Right lung (tissue), 2 donors: ENCODE measurements at regions not wholly inside any gene's neighbourhood (a gene's known extent, or its start where the extent isn't known, plus 50 kb on each side); places are given as distances from the start of the nearest gene placed in this dataset.
"Not testable (repeated sequence)": the region's sequence is repeated elsewhere in the genome, so short reads cannot be mapped to it uniquely, and the experiment has no call there.

Experiments
- DNase-seq, 2 donors: peaks; one replicate each; pipeline ENCODE4 v3.0.0-alpha.2; 2013

DNA sequence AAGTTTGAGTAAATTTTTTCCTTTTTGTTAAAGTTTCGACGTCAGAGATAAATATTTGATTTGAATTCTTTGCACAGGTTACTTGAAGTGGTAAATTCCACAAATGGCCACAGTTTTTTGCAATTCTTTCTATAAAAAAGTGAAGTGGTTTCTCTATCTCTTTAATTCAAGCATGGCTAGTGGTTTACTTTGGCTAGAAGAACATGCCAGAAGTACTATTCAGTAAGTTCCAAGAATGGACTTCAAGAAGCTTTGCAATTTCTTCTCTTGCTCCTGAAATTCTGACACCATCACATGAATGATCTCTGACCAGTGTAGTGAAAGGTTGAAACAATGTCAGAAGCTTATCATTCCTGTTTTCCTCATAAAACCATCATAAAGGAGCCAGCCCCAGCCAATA is 55.7 kb upstream of the RNPC3 start:
- no peak for DNase-seq

DNA sequence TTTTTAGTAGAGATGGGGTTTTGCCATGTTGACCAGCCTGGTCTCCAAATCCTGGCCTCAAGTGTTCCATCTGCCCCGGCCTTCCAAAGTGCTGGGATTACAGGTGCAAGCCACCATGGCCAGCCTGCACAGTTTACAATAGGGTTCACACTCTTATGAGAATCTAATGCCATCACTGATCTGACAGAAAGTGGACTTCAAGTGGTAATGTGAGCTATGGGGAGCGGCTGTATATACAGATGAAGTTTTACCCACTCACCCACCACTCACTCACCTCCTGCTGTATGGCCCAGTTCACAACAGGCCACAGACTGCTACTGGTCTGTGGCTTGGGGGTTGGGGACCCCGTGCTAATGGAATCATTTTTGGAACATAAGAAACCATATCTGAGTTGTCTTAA is 58.4 kb upstream of the RNPC3 start:
- no peak for DNase-seq

DNA sequence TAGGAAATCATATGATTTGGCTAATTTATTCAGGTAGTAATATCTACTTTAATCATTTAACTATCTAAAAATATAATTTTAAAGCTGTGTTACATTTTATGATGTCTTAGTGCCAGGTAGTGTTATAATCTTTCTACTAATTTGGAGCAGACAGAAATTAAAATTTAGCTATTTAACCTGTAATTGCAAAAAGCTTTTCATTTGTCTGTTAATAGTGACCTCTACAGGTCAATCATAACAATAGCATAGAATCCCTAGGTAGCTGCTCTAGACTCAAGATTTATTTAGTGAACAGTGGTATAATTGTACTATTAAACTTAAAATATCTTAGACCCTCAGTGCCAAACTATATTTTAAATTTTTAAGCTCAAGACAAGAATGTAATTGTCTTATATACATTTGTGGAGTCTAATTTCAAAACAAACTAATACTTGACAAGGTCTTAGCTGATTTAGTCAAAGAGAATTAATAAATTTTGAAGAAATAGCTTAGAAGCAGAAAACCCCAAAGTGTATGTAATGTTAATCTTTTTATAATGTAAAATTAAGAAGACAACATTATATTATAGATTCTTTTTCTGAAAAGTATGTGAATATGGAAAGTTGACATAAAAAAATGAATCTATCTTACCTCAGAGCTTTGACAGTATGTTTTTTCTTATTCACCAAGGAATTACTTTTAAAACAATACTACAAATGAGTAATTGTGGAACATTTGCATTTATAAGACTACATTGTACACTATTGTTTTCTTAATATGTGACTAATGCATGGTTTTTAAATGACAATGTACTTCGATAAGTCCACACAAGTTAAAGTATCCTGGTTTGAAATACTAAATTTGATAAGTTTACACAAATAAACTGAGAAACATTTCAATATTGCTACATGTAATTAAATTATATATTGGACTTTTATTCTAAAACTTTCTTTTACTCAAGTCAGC is 64.1 kb upstream of the RNPC3 start:
- no peak for DNase-seq

DNA sequence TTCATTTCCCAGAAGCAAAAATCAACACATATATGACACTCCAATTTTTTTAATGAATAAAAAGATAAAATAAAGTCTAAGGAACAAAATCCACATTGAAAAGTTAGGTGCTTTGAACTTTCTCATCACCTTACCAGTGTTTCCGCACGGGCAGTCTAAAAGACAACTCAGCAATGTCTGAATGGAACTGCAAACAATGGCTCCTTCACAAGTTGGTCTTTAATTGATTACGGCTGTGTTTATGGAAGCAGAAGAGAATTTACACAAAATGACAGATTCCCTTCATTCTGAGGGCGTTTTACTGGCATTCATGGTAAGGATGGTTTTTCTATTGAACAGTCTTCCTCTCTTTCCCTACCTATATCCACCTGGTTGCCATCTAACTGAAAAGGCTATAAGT is 65.0 kb upstream of the RNPC3 start:
- no peak for DNase-seq

DNA sequence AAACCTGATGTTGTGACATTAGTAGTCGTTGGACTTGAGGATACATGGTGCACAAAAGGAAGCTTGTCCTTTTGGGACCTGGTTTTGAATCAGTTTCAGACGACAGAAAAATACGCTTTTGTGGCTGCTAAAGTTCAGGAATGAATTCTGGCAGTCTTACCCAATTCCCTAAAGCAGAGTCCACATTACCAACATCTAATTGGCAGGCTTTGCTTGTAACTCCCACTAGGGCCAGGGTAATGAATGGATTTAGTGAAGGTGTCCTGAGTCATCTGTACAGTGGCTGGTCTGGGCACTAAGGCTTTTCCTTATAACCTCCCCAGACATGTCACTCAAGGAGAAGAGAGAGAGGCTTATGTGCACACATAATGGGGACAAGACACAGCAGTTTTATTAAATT is 66.2 kb upstream of the RNPC3 start:
- no peak for DNase-seq

DNA sequence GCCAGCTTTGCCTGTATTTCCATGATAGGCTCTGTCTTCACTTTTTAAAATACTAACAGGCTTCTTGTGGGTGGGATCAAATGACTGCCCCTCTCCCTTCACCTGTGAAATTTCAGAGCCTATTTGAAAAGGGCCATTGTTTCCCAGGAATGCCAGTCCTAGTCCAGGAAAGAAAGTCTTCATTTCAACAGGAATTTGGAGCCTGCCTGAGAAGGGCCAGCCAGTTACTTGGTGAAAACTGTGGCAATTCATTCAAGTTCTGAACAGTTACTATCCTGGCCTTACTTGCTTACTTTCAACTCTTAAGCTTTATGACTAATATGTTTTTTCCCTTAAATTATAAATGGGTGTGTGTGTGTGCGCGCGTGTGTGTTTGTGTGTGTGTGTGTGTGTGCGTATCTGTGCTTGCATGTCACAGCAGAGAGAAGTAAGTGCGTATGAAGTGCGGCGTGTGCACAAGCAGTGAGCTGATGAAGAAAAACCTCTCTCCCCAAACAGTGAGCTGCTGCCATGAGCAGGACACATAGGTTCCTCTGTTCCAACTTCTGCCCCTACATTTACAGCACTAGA is 67.5 kb upstream of the RNPC3 start:
- DNase-seq, result no peak

DNA sequence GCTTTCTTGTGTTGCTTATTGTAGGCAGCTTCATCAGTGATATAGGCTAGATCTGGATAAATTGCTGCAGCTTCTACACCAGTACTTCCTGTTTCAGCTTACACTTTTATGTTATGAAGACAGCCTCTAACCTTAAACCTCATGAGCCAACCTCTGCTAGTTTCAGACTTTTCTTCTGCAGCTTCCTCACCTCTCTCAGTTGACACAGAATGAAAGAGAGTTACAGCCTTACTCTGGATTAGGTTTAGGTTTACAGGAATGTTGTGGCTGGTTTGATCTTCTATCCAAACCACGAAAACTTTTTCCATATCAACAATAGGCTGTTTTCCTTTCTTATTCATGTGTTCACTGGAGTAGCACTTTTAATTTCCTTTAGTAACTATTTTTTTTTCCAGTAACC is 76.9 kb upstream of the RNPC3 start:
- DNase-seq, result no peak

DNA sequence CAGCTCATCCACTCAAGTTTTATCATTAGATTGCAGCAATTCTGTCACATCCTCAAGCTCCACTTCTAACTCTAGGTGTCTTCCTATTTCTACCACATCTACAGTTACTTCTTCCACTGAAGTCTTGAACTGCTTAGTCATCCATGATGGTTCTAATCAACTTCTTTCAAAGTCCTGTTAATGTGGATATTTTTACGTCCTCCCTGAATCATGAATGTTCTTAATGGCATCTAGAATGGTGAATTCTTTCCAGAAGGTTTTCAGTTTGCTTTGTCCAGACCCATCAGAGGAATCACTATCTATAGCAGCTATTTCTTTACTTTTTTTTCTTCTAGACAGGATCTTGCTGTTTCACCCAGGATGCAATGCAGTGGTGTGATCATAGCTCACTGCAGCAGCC is 78.0 kb upstream of the RNPC3 start:
- DNase-seq, result no peak

DNA sequence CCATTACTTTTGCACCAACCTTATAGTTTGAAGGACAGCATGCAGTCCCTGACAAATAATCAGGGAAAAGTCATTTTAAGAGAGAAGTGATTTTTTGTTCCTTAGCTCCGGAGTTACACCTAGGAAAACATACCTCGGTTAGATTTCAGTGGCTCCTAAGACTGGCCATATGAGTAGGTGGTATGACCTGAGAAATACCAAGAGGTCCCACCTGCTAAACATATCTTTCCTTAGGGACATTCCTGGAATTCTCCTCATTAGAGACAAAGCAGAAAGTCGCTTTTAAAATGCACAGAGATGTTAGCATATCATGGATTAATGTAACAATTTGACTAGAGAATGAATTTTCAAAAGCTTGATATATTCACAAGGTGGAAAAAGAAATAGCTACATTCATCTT is 84.2 kb upstream of the RNPC3 start:
- no peak for DNase-seq

DNA sequence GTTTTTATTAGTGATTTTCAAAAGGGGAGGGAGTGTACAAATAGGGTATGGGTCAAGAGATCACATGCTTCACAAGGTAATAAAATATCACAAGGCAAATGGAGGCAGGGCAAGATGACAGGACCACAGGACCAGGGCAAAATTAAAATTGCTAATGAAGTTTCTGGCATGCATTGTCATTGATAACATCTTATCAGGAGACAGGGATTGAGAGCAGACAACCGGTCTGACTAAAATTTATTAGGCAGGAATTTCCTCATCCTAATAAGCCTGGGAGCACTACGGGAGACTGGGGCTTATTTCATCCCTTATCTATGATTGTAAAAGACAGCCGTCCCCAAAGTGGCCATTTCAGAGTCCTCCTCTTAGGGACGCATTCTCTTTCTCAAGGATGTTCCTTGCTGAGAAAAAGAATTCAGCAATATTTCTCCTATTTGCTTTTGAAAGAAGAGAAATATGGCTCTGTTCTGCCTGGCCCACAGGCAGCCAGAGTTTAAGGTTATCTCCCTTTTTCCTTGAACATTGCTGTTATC is 88.9 kb upstream of the RNPC3 start:
- DNase-seq, result not testable (repeated sequence)

DNA sequence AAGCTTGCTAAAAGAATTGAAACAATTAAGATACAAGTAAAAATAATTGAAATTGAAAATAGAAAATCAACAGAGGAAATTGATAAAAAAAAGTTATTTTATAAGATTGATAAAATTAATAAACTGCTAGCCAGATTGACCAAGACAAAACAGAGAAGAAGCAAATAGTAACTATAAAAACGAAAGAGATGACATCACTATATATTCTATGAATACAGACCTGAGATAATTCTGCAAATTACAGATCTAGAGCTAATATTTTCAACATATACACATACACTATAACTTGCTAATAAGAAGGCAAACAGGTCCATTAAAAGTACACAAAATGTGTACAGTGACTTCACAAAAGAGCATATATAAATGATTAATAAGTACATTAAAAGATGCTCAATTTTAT is 90.1 kb upstream of the RNPC3 start:
- no peak for DNase-seq

DNA sequence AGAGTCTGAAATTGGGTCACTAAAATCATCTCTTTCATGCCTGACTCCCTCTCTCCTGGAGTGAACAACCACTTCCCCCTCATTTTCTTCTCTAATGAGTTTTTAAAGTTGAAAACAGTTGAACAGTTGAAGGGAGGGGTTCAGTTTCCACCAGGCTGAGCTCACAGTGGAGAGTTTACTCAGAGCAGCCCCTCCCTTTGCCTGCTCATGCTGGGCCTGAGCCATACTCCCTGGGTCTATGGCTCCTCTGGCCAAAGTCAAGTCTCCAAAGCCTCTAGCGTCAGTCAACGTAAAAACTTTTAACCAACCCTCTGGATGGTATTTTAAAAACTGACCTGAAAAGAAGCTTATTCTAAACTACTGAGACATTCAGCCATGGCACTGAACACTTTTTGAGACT is 100.8 kb upstream of the RNPC3 start:
- no peak for DNase-seq

DNA sequence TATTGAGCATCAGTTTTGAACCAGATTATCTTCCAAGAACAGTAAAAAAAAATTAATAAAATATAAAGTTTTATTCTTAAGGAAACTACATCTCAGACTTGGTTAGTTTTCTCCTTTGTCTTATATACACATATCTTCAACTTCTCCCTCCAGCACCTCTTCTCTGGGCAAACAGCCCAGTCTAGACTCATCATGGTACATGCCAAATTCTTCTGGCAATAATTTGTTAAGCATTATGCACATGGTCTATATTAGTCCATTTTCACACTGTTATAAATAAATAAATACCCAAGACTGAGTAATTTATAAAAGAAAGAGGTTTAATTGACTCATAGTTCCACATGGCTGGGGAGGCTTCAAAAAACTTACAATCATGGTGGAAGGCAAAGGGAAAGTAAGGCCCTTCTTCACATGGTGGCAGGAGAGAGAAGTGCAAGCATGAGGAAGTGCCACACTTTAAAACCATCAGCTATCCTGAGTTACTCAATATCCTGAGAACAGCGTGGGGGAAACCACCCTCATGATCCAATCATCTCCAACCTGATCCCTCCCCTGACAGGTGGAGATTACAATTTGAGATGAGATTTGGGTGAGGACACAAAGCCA is 108.7 kb upstream of the RNPC3 start:
- DNase-seq, result no peak

DNA sequence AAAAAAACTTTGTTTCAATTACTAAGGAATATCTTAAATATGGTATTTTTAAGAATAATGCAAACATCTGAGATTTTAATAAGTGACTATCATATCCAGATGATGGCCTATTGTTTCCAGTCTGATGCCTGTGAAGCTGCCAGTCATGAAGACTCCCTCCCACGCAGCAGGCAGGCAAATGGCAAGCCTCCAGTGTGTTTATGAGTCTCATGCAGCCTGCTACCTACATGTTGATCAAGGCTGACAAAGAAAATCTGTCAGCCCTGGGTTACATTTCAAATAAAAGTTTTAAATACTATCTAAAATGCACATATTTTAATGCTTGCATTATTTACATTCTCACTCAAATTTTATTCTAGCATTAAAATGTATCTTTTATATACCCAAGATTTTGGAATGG is 137.6 kb upstream of the RNPC3 start:
- no peak for DNase-seq

DNA sequence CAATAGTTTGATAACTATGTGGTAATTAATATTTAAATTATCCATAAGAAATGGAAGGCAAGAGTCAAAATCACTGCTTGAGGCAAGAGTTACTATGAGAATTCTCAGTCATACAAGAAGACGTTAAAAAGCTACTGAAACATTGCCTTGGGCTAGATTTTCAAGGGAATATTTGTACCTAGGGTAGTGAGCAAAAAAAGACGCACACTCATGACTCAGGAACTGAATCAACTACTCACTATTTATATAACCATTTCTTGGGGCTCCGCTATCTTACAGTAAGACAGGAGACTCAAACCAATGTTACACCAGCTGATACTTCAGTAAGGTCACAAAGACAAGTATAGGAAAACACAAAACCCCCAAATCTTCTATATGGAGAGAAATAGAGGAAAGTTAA is 151.5 kb upstream of the RNPC3 start:
- DNase-seq, result no peak

DNA sequence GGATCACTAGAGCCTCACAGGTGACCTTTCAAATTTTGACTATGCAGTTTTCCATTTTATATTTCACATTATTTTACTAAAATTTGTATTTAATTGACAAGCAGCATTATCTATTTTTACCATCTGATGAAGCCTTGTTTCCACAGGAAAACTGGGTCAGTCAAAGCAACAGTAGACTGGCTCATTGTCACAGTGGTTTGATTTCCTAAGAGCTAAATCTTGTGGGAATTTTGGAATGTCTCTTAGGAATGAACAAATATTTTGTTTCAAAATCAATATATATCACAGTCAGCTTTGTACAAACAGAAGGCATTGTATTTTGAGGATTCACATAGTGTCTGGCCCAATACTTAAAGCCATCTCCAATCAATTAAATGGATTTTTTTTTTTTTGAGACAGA is 152.6 kb upstream of the RNPC3 start:
- DNase-seq, result no peak

DNA sequence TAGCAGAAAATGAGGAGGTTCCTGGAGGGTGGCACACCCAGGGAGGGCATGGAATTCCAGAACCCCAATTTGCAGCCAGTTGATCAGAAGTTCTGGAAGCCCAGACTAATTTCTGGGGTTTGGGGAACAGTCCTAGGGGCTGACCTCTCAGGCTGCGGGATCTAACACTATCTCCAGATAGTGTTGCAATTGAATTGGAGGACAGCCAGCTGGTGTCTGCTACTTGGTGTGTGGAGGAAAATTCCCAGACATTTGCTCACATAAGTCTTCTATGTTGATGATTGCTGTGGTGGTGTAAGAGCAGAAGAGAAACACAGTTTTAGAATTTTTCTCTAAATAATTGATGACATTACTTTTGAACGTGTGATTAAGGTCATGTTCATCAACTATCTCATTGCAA is 154.3 kb upstream of the RNPC3 start:
- no peak for DNase-seq

DNA sequence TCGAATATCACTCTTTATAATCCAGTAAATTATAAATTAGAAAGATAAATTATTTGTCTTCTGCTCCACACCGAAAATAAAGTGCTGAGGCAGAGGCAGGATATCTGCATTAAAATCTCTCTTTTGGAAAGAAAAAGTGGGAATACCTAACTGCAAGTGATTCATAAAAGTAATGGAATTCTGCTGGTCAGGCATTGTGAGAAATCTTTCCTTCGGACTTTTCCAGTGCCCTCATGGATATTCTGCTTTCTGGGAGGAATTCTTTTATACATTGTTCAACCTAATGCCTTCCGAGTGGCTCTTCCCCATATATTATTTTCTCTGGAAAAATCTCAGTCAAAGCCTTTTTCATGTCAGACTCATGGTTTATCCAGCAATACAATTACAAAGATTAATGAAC is 158.3 kb upstream of the RNPC3 start:
- DNase-seq, result no peak

DNA sequence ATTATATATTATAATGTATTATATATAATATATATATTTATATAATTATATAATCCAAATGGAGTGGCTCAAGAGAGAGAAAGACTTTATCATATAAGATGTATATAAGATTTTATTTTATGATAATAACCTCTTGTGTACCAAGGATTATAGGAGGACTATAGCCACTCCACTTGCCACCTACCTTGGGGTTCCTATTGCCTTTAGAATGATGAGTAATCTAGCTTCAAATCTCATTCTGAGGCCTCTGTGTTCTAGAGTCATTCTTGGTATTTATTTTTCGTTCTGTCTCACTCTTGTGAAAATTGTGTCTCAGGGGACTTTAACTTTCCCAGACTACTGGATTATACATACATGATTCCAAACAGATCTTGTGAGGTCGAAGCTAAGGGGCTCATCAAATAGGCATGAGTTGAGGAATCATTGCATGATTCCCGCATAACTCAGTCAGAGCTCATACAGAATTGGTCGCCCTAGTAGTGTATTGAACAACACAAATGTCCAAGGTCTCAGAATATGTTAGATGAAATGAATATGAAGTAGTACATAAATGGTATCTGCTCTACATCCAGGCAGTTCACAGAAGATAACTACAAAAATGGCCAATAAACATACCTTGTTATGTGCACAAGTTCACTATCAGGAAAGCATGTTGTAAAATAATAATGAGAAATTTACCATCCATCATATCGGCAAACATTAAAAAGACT is 159.5 kb upstream of the RNPC3 start:
- no peak for DNase-seq

DNA sequence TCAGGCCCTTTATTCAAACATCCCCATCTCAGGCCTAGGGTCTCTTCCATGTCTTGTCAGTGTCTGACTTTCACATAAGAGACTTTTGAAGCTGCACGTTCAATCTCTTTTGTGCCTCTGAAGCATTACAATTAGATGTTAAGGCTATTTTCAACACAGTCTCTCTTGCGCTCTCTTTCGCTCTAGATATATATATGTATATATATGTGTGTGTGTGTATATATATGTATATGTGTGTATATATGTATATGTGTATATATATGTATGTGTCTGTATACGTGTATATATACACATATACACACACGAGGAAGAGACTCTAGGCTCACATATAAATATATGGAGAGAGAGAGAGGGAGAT is 162.5 kb upstream of the RNPC3 start:
- DNase-seq, result no peak

DNA sequence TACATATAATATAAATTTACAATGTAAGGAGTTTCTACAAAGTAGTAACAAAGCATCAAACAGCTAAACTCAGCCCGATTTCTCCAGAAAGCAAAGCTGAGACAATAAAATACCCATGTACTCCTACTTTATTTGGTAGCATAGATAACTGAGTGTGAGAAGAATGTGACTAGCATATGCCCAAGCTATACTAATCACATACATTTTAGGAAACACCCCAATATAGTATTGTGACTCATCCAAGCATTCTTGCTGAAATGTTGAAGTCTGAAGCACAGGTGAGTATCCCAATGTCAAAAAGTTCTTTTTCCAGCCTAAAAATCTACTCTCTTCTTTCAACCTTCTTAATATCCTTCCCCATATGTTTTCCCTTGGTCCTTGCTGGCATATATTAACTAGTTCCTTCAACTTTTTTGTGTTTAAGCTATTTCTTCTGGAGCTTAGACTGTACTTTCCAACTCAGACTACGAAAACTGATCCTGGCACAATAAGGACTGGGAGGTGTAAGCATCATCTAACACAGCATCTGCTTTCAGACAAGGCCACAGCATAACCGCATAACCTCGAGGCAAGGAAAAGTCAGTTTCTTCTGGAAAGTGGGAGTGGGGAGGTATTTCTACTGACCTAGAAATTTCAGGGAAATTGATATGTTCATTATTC is 163.0 kb upstream of the RNPC3 start:
- no peak for DNase-seq

DNA sequence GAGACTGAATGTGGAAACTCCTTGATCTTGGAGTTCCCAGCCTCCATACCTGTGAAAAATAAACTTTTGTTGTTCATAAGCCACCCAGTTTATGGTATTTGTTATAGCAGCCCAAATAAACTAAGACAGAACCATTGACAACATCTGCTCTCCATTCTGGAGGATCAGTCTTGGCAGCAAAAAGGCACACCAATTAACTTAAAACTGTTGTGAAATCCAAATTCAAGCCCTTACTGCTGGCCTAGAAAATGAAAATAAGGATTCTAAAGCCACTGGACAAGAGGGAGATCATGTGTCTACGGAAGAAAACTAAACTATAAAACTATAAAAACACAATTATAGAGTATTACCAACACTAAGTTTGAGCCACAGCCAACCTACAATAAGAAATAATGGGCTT is 172.1 kb upstream of the RNPC3 start:
- no peak for DNase-seq
